ENCODE measurements at regions not wholly inside any gene's neighbourhood (a gene's known extent, or its start where the extent isn't known, plus 50 kb on each side); places are given as distances from the start of the nearest gene placed in this dataset.

DNA sequence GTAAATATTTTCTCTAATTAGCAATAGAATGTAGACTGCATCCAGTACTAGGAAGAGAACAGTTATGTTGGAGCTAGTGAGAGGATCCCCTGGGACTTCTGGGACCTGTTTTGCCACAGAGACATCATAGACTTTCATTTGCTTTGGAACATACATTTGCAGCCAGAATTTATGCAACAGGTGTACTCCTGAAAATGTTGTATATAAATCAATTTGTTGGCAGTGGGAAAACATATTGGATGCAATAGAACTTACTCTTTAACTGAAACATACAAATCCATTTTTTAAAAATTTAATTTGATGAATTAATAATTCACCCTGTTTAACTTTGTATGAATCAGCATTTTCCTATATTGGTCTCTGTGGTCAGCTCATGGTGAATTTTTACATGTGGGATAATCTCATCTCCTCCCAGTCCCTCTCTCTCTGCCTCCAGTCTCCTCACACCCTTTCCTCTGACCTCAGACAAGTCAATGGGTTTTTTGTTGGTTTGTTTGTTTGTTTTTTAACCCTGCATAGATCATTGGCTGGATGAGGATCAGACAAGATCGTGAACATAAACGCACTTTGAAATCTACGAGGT is 263.0 kb downstream of the LPIN1 start:
- Histone ChIP-seq H3K9ac (ENCODE audit: low read length) (no peak overlapping the region), H3K27me3 (replicated peaks in 1 of 4; ENCODE audit: control extremely low read depth in 1 of 4, control insufficient read depth in 3 of 4, insufficient read depth in 4 of 4, low read length in 3 of 4) (no peaks in the 10 kb centered on the region), H3K4me3 (ENCODE audit: control extremely low read depth in 1 of 5, extremely low read depth in 1 of 5, insufficient read depth in 1 of 5, low read depth in 2 of 5, low read length in 4 of 5) (no peak overlapping the region), H3K9me3 (ENCODE audit: control extremely low read depth in 1 of 3, control insufficient read depth in 2 of 3, insufficient read depth in 1 of 3, low read length in 2 of 3) (no peaks in the 10 kb centered on the region), H4K20me1 (ENCODE audit: control insufficient read depth, insufficient read depth, low read length, poor library complexity, severe bottlenecking) (no peaks in the 10 kb centered on the region), H3K79me2 (ENCODE audit: control insufficient read depth, insufficient read depth, low read length) (no peaks in the 10 kb centered on the region), H3K4me1 (ENCODE audit: control insufficient read depth in 2 of 2, insufficient read depth in 2 of 2, low read length in 2 of 2) (peaks cover 41 to 53% of the 10 kb centered on the region in 2 donors), H3K27ac (ENCODE audit: low read length in 2 of 2) (no peak overlapping the region), H3K36me3 (replicated peaks in 1 of 2; ENCODE audit: control extremely low read depth in 1 of 2, control insufficient read depth in 1 of 2, extremely low read depth in 1 of 2, insufficient read depth in 2 of 2, low read length in 1 of 2) (no peaks in the 10 kb centered on the region), H2AFZ (ENCODE audit: insufficient read depth, low read depth, low read length, poor library complexity, severe bottlenecking) (no peak overlapping the region), H3K4me2 (replicated peaks; ENCODE audit: low read depth, low read length, poor library complexity, severe bottlenecking) (no peak overlapping the region)
- intact Hi-C loops (cut with micrococcal nuclease): loop anchor here (10.0 kb wide), 1 partner anchor 45 kb away; no protein-coding TSS in a partner anchor
- Mint-ChIP-seq H3K27me3 (no peaks in the 10 kb centered on the region), H3K9me3 (ENCODE audit: insufficient read depth) (no peaks in the 10 kb centered on the region), H3K27ac (no peak overlapping the region), H3K4me1 (peaks cover 73% of the 10 kb centered on the region), H3K4me3 (peak overlapping the region; percentile 18)
- no peak for ATAC-seq (ENCODE audit: low read depth)
- ChIA-PET POLR2A (no interaction called here), CTCF (no interaction called here)
- whole genome bisulfite sequencing (ENCODE audit: insufficient coverage): no CpG with 5 or more reads among the region's 3 CpGs
- DNase-seq: no peak
- TF ChIP-seq, protein P1, sequence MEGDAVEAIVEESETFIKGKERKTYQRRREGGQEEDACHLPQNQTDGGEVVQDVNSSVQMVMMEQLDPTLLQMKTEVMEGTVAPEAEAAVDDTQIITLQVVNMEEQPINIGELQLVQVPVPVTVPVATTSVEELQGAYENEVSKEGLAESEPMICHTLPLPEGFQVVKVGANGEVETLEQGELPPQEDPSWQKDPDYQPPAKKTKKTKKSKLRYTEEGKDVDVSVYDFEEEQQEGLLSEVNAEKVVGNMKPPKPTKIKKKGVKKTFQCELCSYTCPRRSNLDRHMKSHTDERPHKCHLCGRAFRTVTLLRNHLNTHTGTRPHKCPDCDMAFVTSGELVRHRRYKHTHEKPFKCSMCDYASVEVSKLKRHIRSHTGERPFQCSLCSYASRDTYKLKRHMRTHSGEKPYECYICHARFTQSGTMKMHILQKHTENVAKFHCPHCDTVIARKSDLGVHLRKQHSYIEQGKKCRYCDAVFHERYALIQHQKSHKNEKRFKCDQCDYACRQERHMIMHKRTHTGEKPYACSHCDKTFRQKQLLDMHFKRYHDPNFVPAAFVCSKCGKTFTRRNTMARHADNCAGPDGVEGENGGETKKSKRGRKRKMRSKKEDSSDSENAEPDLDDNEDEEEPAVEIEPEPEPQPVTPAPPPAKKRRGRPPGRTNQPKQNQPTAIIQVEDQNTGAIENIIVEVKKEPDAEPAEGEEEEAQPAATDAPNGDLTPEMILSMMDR (IDR thresholded peaks at IDR 0.05): no peak
- TF ChIP-seq EZH2 (IDR thresholded peaks at IDR 0.05; ENCODE audit: borderline replicate concordance, insufficient read depth, low read depth, low read length, poor library complexity, severe bottlenecking): no peak

GRCh38 chr2:12010059-12010458 is 263.6 kb downstream of the LPIN1 start:
- CTCF ChIA-PET: interaction anchor here (1.1 to 1.3 kb wide), 2 partner anchors 10 to 105 kb away, joined by 3 to 4 read pairs; no protein-coding TSS in a partner anchor
- intact Hi-C loops (cut with micrococcal nuclease): no loop called here
- Histone ChIP-seq H3K27me3 (replicated peaks in 1 of 4; ENCODE audit: control extremely low read depth in 1 of 4, control insufficient read depth in 3 of 4, insufficient read depth in 4 of 4, low read length in 3 of 4) (no peaks in the 10 kb centered on the region), H3K9me3 (ENCODE audit: control extremely low read depth in 1 of 3, control insufficient read depth in 2 of 3, insufficient read depth in 1 of 3, low read length in 2 of 3) (no peaks in the 10 kb centered on the region), H2AFZ (ENCODE audit: insufficient read depth, low read depth, low read length, poor library complexity, severe bottlenecking) (no peak overlapping the region), H3K27ac (ENCODE audit: low read length in 2 of 2) (no peak overlapping the region), H3K4me1 (ENCODE audit: control insufficient read depth in 2 of 2, insufficient read depth in 2 of 2, low read length in 2 of 2) (peaks cover 41 to 52% of the 10 kb centered on the region in 2 donors), H4K20me1 (ENCODE audit: control insufficient read depth, insufficient read depth, low read length, poor library complexity, severe bottlenecking) (no peaks in the 10 kb centered on the region), H3K36me3 (replicated peaks in 1 of 2; ENCODE audit: control extremely low read depth in 1 of 2, control insufficient read depth in 1 of 2, extremely low read depth in 1 of 2, insufficient read depth in 2 of 2, low read length in 1 of 2) (no peaks in the 10 kb centered on the region), H3K79me2 (ENCODE audit: control insufficient read depth, insufficient read depth, low read length) (no peaks in the 10 kb centered on the region), H3K4me2 (replicated peaks; ENCODE audit: low read depth, low read length, poor library complexity, severe bottlenecking) (no peak overlapping the region), H3K9ac (ENCODE audit: low read length) (no peak overlapping the region), H3K4me3 (ENCODE audit: control extremely low read depth in 1 of 5, extremely low read depth in 1 of 5, insufficient read depth in 1 of 5, low read depth in 2 of 5, low read length in 4 of 5) (no peak overlapping the region)
- H3K9me3 Mint-ChIP-seq (ENCODE audit: insufficient read depth): no peaks in the 10 kb centered on the region
- peak overlapping the region; percentile 6 for H3K4me3 Mint-ChIP-seq
- POLR2A ChIA-PET: no interaction called here
- WGBS (ENCODE audit: insufficient coverage): no CpG with 5 or more reads among the region's 1 CpG
- H3K27me3 Mint-ChIP-seq: no peaks in the 10 kb centered on the region
- TF ChIP-seq, protein P1 (IDR thresholded peaks at IDR 0.05): no peak
- no peak for TF ChIP-seq EZH2 (IDR thresholded peaks at IDR 0.05; ENCODE audit: borderline replicate concordance, insufficient read depth, low read depth, low read length, poor library complexity, severe bottlenecking)
- H3K4me1 Mint-ChIP-seq: peaks cover 76% of the 10 kb centered on the region
- DNase-seq: no peak
- H3K27ac Mint-ChIP-seq: no peak overlapping the region
- ATAC-seq (ENCODE audit: low read depth): no peak

Measured in B cell (primary cell).